Activated T-helper 1 cell treated with anti-CD3 and anti-CD28 coated beads, Interleukin-12 subunit alpha, Interleukin-12 subunit beta, Interleukin-2, Interleukin-4 antibody, amounts not matched to agents 30 ng/mL and 10 ng/mL and 1 ng/mL, durations not matched to agents 14 hours and 24 hours and 36 hours (primary cell): ENCODE measurements at regions not wholly inside any gene's neighbourhood (a gene's known extent, or its start where the extent isn't known, plus 50 kb on each side); places are given as distances from the start of the nearest gene placed in this dataset.
"Not testable (repeated sequence)": the region's sequence is repeated elsewhere in the genome, so short reads cannot be mapped to it uniquely, and the experiment has no call there.

ENCODE experiments used
- DNase-seq: peaks from one replicate; pipeline ENCODE4 v3.0.0; 2021; ENCODE audit warnings: low spot score
- H3K27ac Mint-ChIP-seq: one replicate; pipeline ENCODE4 v1.8.0; 2021; ENCODE audit warnings: mild to moderate bottlenecking, mixed read lengths
- H3K27me3 Mint-ChIP-seq: one replicate; pipeline ENCODE4 v1.8.0; 2022; ENCODE audit warnings: mild to moderate bottlenecking, moderate library complexity, mixed read lengths; ENCODE audit not compliant: insufficient read depth
- H3K36me3 Mint-ChIP-seq: one replicate; pipeline ENCODE4 v1.8.0; 2021; ENCODE audit warnings: low read depth, mixed read lengths
- H3K4me1 Mint-ChIP-seq: one replicate; pipeline ENCODE4 v1.8.0; 2021; ENCODE audit warnings: low read depth, mixed read lengths
- H3K4me3 Mint-ChIP-seq: one replicate; pipeline ENCODE4 v1.8.0; 2021; ENCODE audit warnings: mild to moderate bottlenecking, moderate library complexity, mixed read lengths
- H3K9me3 Mint-ChIP-seq: one replicate; pipeline ENCODE4 v1.8.0; 2021; ENCODE audit warnings: mixed read lengths
- intact Hi-C: fragments of 100-400 bp; cut with micrococcal nuclease; formaldehyde crosslinking; loops from one replicate; pipeline ENCODE4 v1.15.1; 2024

GRCh38 chr6:103721923-103722322, 1137.8 kb downstream of the HACE1 start:
- H3K9me3 Mint-ChIP-seq = no peaks in the 10 kb centered on the region
- no peak for DNase-seq
- H3K4me3 Mint-ChIP-seq = no peak overlapping the region
- H3K27ac Mint-ChIP-seq = no peak overlapping the region
- no peaks in the 10 kb centered on the region for H3K4me1 Mint-ChIP-seq
- intact Hi-C loops = no loop called here
- no peaks in the 10 kb centered on the region for H3K36me3 Mint-ChIP-seq
- no peaks in the 10 kb centered on the region for H3K27me3 Mint-ChIP-seq

- intact Hi-C loops = no loop called here
- Mint-ChIP-seq H3K27me3 (no peaks in the 10 kb centered on the region), H3K9me3 (no peaks in the 10 kb centered on the region), H3K36me3 (no peaks in the 10 kb centered on the region), H3K4me1 (no peaks in the 10 kb centered on the region), H3K27ac (no peak overlapping the region), H3K4me3 (no peak overlapping the region)
- DNase-seq = no peak
Measured at GRCh38 chr6:103720393-103720792, 1139.3 kb downstream of the HACE1 start.

- intact Hi-C loops = no loop called here
- no peak overlapping the region for H3K27ac Mint-ChIP-seq
- H3K36me3 Mint-ChIP-seq = no peaks in the 10 kb centered on the region
- no peaks in the 10 kb centered on the region for H3K4me1 Mint-ChIP-seq
- no peak for DNase-seq
- H3K4me3 Mint-ChIP-seq = no peak overlapping the region
- H3K9me3 Mint-ChIP-seq = no peaks in the 10 kb centered on the region
- H3K27me3 Mint-ChIP-seq = no peaks in the 10 kb centered on the region
Measured at GRCh38 chr6:103719545-103719944, 1140.2 kb downstream of the HACE1 start.

GRCh38 chr6:103715269-103715668, 1144.5 kb downstream of the HACE1 start:
- no peaks in the 10 kb centered on the region for H3K4me1 Mint-ChIP-seq
- H3K27ac Mint-ChIP-seq = no peak overlapping the region
- no peaks in the 10 kb centered on the region for H3K36me3 Mint-ChIP-seq
- no peak for DNase-seq
- H3K9me3 Mint-ChIP-seq = no peaks in the 10 kb centered on the region
- H3K4me3 Mint-ChIP-seq = no peak overlapping the region
- H3K27me3 Mint-ChIP-seq = no peaks in the 10 kb centered on the region
- intact Hi-C loops = no loop called here

- H3K4me3 Mint-ChIP-seq, H3K9me3 Mint-ChIP-seq, H3K27ac Mint-ChIP-seq, intact Hi-C loops, H3K27me3 Mint-ChIP-seq, H3K36me3 Mint-ChIP-seq, H3K4me1 Mint-ChIP-seq, DNase-seq: not testable (repeated sequence)
Measured at GRCh38 chr6:103709236-103709635, 1150.5 kb downstream of the HACE1 start.

- Mint-ChIP-seq H3K27ac (no peak overlapping the region), H3K4me3 (no peak overlapping the region), H3K36me3 (no peaks in the 10 kb centered on the region), H3K9me3 (no peaks in the 10 kb centered on the region), H3K4me1 (no peaks in the 10 kb centered on the region), H3K27me3 (no peaks in the 10 kb centered on the region)
- intact Hi-C loops = no loop called here
- no peak for DNase-seq
Measured at GRCh38 chr6:103707596-103708325, 1152.0 kb downstream of the HACE1 start.

GRCh38 chr6:103699769-103700168, 1160.0 kb downstream of the HACE1 start:
- Mint-ChIP-seq H3K27ac (no peak overlapping the region), H3K27me3 (no peaks in the 10 kb centered on the region), H3K4me1 (no peaks in the 10 kb centered on the region), H3K36me3 (no peaks in the 10 kb centered on the region), H3K4me3 (no peak overlapping the region), H3K9me3 (no peaks in the 10 kb centered on the region)
- DNase-seq = no peak
- intact Hi-C loops = no loop called here

GRCh38 chr6:103687430-103687829, 1172.3 kb downstream of the HACE1 start:
- Mint-ChIP-seq H3K36me3 (no peaks in the 10 kb centered on the region), H3K4me3 (no peak overlapping the region), H3K9me3 (no peaks in the 10 kb centered on the region), H3K4me1 (no peaks in the 10 kb centered on the region), H3K27me3 (no peaks in the 10 kb centered on the region), H3K27ac (no peak overlapping the region)
- no peak for DNase-seq
- intact Hi-C loops = no loop called here

- Mint-ChIP-seq H3K27ac (no peak overlapping the region), H3K9me3 (no peaks in the 10 kb centered on the region), H3K36me3 (no peaks in the 10 kb centered on the region), H3K27me3 (no peaks in the 10 kb centered on the region), H3K4me3 (no peak overlapping the region), H3K4me1 (peaks cover 6% of the 10 kb centered on the region)
- intact Hi-C loops = no loop called here
- no peak for DNase-seq
Measured at GRCh38 chr6:103680116-103680515, 1179.6 kb downstream of the HACE1 start.

- no peaks in the 10 kb centered on the region for H3K27me3 Mint-ChIP-seq
- intact Hi-C loops = no loop called here
- H3K36me3 Mint-ChIP-seq = no peaks in the 10 kb centered on the region
- no peak overlapping the region for H3K4me3 Mint-ChIP-seq
- H3K27ac Mint-ChIP-seq = no peak overlapping the region
- no peak for DNase-seq
- no peaks in the 10 kb centered on the region for H3K9me3 Mint-ChIP-seq
- H3K4me1 Mint-ChIP-seq = peaks cover 6% of the 10 kb centered on the region
Measured at GRCh38 chr6:103677290-103677689, 1182.4 kb downstream of the HACE1 start.

- intact Hi-C loops = no loop called here
- no peak overlapping the region for H3K27ac Mint-ChIP-seq
- DNase-seq = no peak
- no peaks in the 10 kb centered on the region for H3K36me3 Mint-ChIP-seq
- no peak overlapping the region for H3K4me3 Mint-ChIP-seq
- H3K27me3 Mint-ChIP-seq = no peaks in the 10 kb centered on the region
- peaks cover 6% of the 10 kb centered on the region for H3K4me1 Mint-ChIP-seq
- H3K9me3 Mint-ChIP-seq = no peaks in the 10 kb centered on the region
Measured at GRCh38 chr6:103675807-103676406, 1183.8 kb downstream of the HACE1 start.

- no peaks in the 10 kb centered on the region for H3K27me3 Mint-ChIP-seq
- no peak overlapping the region for H3K4me3 Mint-ChIP-seq
- H3K27ac Mint-ChIP-seq = no peak overlapping the region
- H3K36me3 Mint-ChIP-seq = no peaks in the 10 kb centered on the region
- peaks cover 6% of the 10 kb centered on the region for H3K4me1 Mint-ChIP-seq
- no peak for DNase-seq
- no peaks in the 10 kb centered on the region for H3K9me3 Mint-ChIP-seq
- intact Hi-C loops = no loop called here
Measured at GRCh38 chr6:103674790-103675189, 1184.9 kb downstream of the HACE1 start.

GRCh38 chr6:103672169-103672568, 1187.5 kb downstream of the HACE1 start:
- no peaks in the 10 kb centered on the region for H3K9me3 Mint-ChIP-seq
- intact Hi-C loops = no loop called here
- H3K27me3 Mint-ChIP-seq = no peaks in the 10 kb centered on the region
- H3K36me3 Mint-ChIP-seq = no peaks in the 10 kb centered on the region
- H3K4me3 Mint-ChIP-seq = no peak overlapping the region
- H3K27ac Mint-ChIP-seq = no peak overlapping the region
- peaks cover 6% of the 10 kb centered on the region for H3K4me1 Mint-ChIP-seq
- no peak for DNase-seq

GRCh38 chr6:103629613-103630012, 1230.1 kb downstream of the HACE1 start:
- no peaks in the 10 kb centered on the region for H3K36me3 Mint-ChIP-seq
- no peak overlapping the region for H3K27ac Mint-ChIP-seq
- no peaks in the 10 kb centered on the region for H3K4me1 Mint-ChIP-seq
- no peak overlapping the region for H3K4me3 Mint-ChIP-seq
- no peak for DNase-seq
- H3K9me3 Mint-ChIP-seq = no peaks in the 10 kb centered on the region
- intact Hi-C loops = no loop called here
- H3K27me3 Mint-ChIP-seq = no peaks in the 10 kb centered on the region
